ENCODE measurements at regions not wholly inside any gene's neighbourhood (a gene's known extent, or its start where the extent isn't known, plus 50 kb on each side); places are given as distances from the start of the nearest gene placed in this dataset.

DNA sequence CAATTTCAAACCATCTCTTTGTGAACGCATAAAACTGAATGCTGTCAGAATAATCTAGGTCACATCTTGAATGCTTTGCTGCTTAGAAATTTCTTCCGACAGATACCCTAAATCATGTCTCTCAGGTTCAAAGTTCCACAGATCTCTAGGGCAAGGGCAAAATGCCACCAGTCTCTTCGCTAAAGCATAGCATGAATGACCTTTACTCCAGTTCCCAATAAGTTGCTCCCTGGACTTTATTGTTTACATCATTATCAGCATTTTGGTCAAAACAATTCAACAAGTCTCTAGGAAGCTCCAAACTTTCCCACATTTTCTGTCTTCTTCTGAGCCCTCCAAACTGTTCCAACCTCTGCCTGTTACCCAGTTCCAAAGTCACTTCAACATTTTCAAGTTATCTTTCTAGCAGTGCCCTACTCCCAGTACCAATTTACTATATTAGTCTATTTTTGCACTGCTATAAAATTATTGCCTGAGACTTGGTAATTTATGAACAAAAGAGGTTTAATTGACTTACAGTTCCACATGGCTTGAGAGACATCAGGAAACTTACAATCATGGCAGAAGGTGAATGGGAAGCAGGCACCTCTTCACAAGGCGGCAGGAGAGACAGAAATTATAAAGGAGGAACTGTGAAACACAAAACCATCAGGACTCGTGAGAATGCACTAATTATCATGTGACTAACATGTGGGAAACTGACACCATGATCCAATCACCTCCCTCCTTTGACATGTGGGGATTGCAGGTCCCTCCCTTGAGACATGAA lies 77.0 kb downstream of the SPRY2 start:
- no peaks in the 10 kb centered on the region for H3K9me2 ChIP-seq (replicated peaks; ENCODE audit: control insufficient read depth, low read length)
- H3K79me2 ChIP-seq (ENCODE audit: control insufficient read depth, low read length): no peaks in the 10 kb centered on the region
- H3K36me3 ChIP-seq (ENCODE audit: control insufficient read depth, low read length): no peaks in the 10 kb centered on the region
- no peak overlapping the region for H3K27ac ChIP-seq (ENCODE audit: low read depth, low read length)
- no peak overlapping the region for H3K4me2 ChIP-seq (ENCODE audit: low read length)
- H3K27me3 ChIP-seq (ENCODE audit: control insufficient read depth, low read length): no peaks in the 10 kb centered on the region
- H3K9me3 ChIP-seq (ENCODE audit: control insufficient read depth, insufficient read depth, low read length): no peaks in the 10 kb centered on the region
- no peak for TF ChIP-seq CTCF (IDR thresholded peaks at IDR 0.05; ENCODE audit: low read depth, low read length, poor library complexity, severe bottlenecking)
- TF ChIP-seq EZH2phosphoT487 (IDR thresholded peaks at IDR 0.05; ENCODE audit: borderline replicate concordance, low read length): no peak
- no peak overlapping the region for H3K4me3 ChIP-seq (ENCODE audit: low read length)
- H3K4me1 ChIP-seq (ENCODE audit: control insufficient read depth, low read length): no peaks in the 10 kb centered on the region
- H4K20me1 ChIP-seq (ENCODE audit: control insufficient read depth, insufficient read depth, low read depth, low read length): no peaks in the 10 kb centered on the region
- H3F3A ChIP-seq (ENCODE audit: control insufficient read depth, insufficient read depth): no peaks in the 10 kb centered on the region

DNA sequence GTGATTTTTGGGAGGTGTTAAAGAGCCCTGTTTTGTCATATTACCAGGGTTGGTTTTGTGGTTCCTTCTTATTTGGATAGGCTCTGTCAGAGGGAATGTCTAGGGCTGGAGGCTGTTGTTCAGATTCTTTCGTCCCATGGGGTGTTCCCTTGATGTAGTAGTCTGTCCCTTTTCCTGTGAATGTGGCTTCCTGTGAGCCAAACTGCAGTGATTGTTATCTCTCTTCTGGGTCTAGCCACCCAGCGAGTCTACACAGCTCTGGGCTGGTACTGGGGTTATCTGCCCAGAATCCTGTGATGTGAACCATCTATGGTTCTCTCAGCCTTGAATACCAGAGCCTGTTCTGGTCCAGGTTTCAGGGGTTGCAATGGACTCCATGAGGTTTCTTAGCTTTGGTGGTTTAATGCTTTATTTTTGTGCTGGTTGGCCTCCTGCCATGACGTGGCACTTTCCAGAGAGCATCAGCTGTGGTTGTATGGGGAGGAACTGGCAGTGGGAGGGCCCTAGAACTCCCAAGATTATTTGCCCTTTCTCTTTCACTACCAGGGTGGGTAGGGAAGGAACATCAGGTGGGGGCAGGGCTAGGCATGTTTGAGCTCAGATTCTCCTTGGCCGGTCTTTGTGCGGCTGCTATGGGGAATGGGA lies 78.8 kb downstream of the SPRY2 start:
- H3K27ac ChIP-seq (ENCODE audit: low read depth, low read length): no peak overlapping the region
- H3K4me2 ChIP-seq (ENCODE audit: low read length): no peak overlapping the region
- no peaks in the 10 kb centered on the region for H3K4me1 ChIP-seq (ENCODE audit: control insufficient read depth, low read length)
- no peaks in the 10 kb centered on the region for H3K27me3 ChIP-seq (ENCODE audit: control insufficient read depth, low read length)
- no peaks in the 10 kb centered on the region for H3K79me2 ChIP-seq (ENCODE audit: control insufficient read depth, low read length)
- H3F3A ChIP-seq (ENCODE audit: control insufficient read depth, insufficient read depth): no peaks in the 10 kb centered on the region
- H3K36me3 ChIP-seq (ENCODE audit: control insufficient read depth, low read length): no peaks in the 10 kb centered on the region
- TF ChIP-seq CTCF (IDR thresholded peaks at IDR 0.05; ENCODE audit: low read depth, low read length, poor library complexity, severe bottlenecking): no peak
- TF ChIP-seq EZH2phosphoT487 (IDR thresholded peaks at IDR 0.05; ENCODE audit: borderline replicate concordance, low read length): no peak
- no peaks in the 10 kb centered on the region for H3K9me2 ChIP-seq (replicated peaks; ENCODE audit: control insufficient read depth, low read length)
- H3K4me3 ChIP-seq (ENCODE audit: low read length): no peak overlapping the region
- H3K9me3 ChIP-seq (ENCODE audit: control insufficient read depth, insufficient read depth, low read length): no peaks in the 10 kb centered on the region
- no peaks in the 10 kb centered on the region for H4K20me1 ChIP-seq (ENCODE audit: control insufficient read depth, insufficient read depth, low read depth, low read length)

DNA sequence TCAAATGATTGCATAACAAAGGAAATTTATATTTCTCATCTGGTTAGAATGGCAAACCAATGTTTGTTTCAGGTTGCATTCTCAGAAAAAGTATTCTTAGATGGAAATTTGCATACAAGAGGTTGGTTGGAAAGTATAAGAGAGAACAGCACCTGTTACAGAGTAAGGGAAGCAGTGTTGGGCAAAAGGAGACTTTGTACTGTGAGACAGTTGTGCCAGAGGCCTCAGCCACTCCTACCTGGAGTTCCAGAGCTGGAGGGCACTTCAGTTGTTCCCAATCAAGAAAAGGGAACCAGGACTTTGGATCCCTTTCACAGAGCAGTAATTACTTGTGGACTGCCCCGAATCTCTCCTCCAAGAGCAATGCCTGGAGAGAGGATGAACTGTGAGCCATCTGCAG lies 81.8 kb downstream of the SPRY2 start:
- Histone ChIP-seq H3K36me3 (ENCODE audit: control insufficient read depth, low read length) (no peaks in the 10 kb centered on the region), H4K20me1 (ENCODE audit: control insufficient read depth, insufficient read depth, low read depth, low read length) (no peaks in the 10 kb centered on the region), H3K9me3 (ENCODE audit: control insufficient read depth, insufficient read depth, low read length) (no peaks in the 10 kb centered on the region), H3K4me1 (ENCODE audit: control insufficient read depth, low read length) (no peaks in the 10 kb centered on the region), H3F3A (ENCODE audit: control insufficient read depth, insufficient read depth) (no peaks in the 10 kb centered on the region), H3K79me2 (ENCODE audit: control insufficient read depth, low read length) (no peaks in the 10 kb centered on the region), H3K27ac (ENCODE audit: low read depth, low read length) (no peak overlapping the region), H3K27me3 (ENCODE audit: control insufficient read depth, low read length) (no peaks in the 10 kb centered on the region), H3K4me2 (ENCODE audit: low read length) (no peak overlapping the region), H3K4me3 (ENCODE audit: low read length) (no peak overlapping the region), H3K9me2 (replicated peaks; ENCODE audit: control insufficient read depth, low read length) (no peaks in the 10 kb centered on the region)
- no peak for TF ChIP-seq CTCF (IDR thresholded peaks at IDR 0.05; ENCODE audit: low read depth, low read length, poor library complexity, severe bottlenecking)
- TF ChIP-seq EZH2phosphoT487 (IDR thresholded peaks at IDR 0.05; ENCODE audit: borderline replicate concordance, low read length): no peak

All from DOHH2 (cell line).